ENCODE measurements at regions not wholly inside any gene's neighbourhood (a gene's known extent, or its start where the extent isn't known, plus 50 kb on each side); places are given as distances from the start of the nearest gene placed in this dataset.

- no peak for TF ChIP-seq POLR2A (IDR thresholded peaks at IDR 0.05)
- TF ChIP-seq, protein P1, sequence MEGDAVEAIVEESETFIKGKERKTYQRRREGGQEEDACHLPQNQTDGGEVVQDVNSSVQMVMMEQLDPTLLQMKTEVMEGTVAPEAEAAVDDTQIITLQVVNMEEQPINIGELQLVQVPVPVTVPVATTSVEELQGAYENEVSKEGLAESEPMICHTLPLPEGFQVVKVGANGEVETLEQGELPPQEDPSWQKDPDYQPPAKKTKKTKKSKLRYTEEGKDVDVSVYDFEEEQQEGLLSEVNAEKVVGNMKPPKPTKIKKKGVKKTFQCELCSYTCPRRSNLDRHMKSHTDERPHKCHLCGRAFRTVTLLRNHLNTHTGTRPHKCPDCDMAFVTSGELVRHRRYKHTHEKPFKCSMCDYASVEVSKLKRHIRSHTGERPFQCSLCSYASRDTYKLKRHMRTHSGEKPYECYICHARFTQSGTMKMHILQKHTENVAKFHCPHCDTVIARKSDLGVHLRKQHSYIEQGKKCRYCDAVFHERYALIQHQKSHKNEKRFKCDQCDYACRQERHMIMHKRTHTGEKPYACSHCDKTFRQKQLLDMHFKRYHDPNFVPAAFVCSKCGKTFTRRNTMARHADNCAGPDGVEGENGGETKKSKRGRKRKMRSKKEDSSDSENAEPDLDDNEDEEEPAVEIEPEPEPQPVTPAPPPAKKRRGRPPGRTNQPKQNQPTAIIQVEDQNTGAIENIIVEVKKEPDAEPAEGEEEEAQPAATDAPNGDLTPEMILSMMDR (IDR thresholded peaks at IDR 0.05): no peak
Measured at GRCh38 chr2:7801212-7801611, 880.6 kb upstream of the ID2 start.

Measured in adrenal gland (tissue), 5 donors.